ENCODE measurements at regions not wholly inside any gene's neighbourhood (a gene's known extent, or its start where the extent isn't known, plus 50 kb on each side); places are given as distances from the start of the nearest gene placed in this dataset.
"Not testable (repeated sequence)": the region's sequence is repeated elsewhere in the genome, so short reads cannot be mapped to it uniquely, and the experiment has no call there.

DNA sequence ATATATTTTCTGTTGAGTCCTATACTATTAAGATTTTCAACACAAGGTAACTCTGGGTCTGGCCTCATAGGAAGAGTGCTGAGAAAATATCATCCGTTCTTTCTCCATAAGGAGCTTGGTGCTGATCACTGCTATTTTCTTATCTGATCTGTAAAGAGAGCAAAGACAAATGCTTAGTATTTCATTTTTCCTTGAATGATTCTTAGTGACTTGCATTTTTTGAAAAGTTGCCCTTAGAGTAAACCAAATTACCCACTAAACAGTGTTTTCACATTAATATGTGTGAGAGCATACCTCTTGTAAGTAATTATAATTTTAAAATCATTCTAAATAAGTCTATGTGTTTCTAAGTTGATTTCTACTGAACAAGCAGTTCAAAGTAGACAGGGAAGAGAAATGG is 121.3 kb upstream of the CTSV start:
- no peak for ATAC-seq (replicated peaks; ENCODE audit: extremely low read depth, poor library complexity, severe bottlenecking)
- DNase-seq (ENCODE audit: low spot score in 2 of 2) = no peak
- no peaks in the 10 kb centered on the region for H3K36me3 Mint-ChIP-seq (ENCODE audit: insufficient read depth)
- H3K9me3 Mint-ChIP-seq = no peaks in the 10 kb centered on the region
- no peaks in the 10 kb centered on the region for H3K4me1 Mint-ChIP-seq
- H3K27me3 Mint-ChIP-seq = no peaks in the 10 kb centered on the region
- H3K4me3 Mint-ChIP-seq = no peak overlapping the region
- H3K27ac Mint-ChIP-seq (ENCODE audit: low read depth) = no peak overlapping the region

DNA sequence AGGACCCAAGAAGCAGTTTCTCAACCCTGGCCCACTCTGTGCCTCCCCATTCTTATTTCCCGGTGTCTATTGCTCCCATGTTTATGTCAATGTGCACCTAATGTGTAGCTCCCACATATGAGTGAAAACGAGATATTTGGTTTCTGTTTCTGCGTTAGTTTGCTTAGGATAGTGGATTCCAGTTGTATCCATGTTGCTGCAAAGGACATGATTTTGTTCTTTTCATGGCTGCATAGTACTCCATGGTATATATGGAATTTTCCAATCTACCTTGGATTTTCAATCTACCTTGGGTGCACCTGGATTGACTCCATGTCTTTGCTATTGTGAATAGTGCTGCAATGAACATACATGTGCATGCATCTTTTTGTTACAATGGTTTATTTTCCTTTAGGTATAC is 119.8 kb upstream of the CTSV start:
- H3K9me3 Mint-ChIP-seq; H3K4me3 Mint-ChIP-seq; H3K27me3 Mint-ChIP-seq; H3K4me1 Mint-ChIP-seq; DNase-seq (ENCODE audit: low spot score in 2 of 2); H3K27ac Mint-ChIP-seq (ENCODE audit: low read depth); ATAC-seq (replicated peaks; ENCODE audit: extremely low read depth, poor library complexity, severe bottlenecking); H3K36me3 Mint-ChIP-seq (ENCODE audit: insufficient read depth): not testable (repeated sequence)

DNA sequence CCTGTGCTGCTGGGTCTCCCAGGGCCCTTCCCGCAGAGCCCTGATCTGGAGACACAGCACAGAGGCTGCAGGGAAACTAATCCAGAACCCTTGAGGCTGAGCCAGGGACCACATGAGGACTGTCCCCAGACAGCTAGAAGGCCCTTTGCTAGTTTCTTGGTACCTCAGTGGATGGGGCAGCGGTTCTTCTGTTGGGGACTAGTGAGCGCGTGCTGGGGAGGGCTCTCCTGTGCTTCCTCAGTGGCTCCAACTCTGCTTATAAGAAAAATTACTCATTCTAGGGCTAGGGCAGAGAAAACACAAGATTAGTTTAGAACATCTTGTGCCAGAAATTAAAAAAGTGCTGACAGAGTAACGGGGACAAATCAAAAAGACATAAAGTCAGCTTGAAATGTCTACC is 116.5 kb upstream of the CTSV start:
- not testable (repeated sequence) for DNase-seq (ENCODE audit: low spot score in 2 of 2); H3K4me3 Mint-ChIP-seq; ATAC-seq (replicated peaks; ENCODE audit: extremely low read depth, poor library complexity, severe bottlenecking); H3K9me3 Mint-ChIP-seq; H3K27ac Mint-ChIP-seq (ENCODE audit: low read depth); H3K36me3 Mint-ChIP-seq (ENCODE audit: insufficient read depth); H3K4me1 Mint-ChIP-seq; H3K27me3 Mint-ChIP-seq

DNA sequence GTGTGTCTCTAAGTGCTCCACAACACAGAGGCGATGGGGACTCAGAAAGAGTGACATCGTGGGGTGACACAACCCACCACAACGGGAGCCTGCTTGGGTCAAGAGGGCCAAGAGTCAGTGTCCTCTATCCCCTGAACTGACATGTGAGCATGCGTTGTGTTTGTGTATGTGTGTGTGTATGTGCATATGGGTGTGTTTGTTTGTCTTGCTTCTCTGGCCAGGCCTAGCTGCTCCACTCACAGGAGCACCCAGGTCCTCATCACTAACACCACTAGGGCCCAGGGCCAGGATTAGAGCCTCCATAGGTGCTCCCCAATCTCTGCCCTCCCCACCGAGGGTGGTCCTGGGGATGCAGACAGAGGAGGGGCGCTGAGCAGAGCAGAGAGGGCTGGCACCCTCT is 115.0 kb upstream of the CTSV start:
- no peaks in the 10 kb centered on the region for H3K27me3 Mint-ChIP-seq
- H3K4me3 Mint-ChIP-seq = no peak overlapping the region
- ATAC-seq (replicated peaks; ENCODE audit: extremely low read depth, poor library complexity, severe bottlenecking) = no peak
- no peak for DNase-seq (ENCODE audit: low spot score in 2 of 2)
- no peak overlapping the region for H3K27ac Mint-ChIP-seq (ENCODE audit: low read depth)
- H3K36me3 Mint-ChIP-seq (ENCODE audit: insufficient read depth) = no peaks in the 10 kb centered on the region
- no peaks in the 10 kb centered on the region for H3K4me1 Mint-ChIP-seq
- no peaks in the 10 kb centered on the region for H3K9me3 Mint-ChIP-seq

DNA sequence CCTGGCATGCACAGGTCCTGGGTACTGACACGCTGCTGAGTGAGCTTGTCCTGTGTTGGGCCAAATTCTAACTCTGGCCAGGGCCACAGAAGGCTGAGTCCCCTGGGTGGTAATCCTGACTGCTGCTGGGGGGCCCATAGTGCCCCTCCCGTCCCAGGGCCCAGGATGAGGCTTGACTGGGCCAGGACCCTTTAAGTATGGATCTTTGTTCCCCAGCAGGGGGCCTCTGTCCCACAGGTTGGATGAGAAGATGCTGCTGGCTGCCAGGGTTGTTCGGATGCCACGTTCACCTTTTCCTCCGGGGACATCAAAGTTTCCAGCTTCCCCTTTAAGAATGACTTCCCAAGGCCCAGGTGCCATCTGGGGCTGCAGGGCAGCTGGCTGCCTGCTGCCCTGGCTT is 114.2 kb upstream of the CTSV start:
- not testable (repeated sequence) for H3K9me3 Mint-ChIP-seq; H3K4me1 Mint-ChIP-seq; H3K4me3 Mint-ChIP-seq; H3K36me3 Mint-ChIP-seq (ENCODE audit: insufficient read depth); H3K27ac Mint-ChIP-seq (ENCODE audit: low read depth); ATAC-seq (replicated peaks; ENCODE audit: extremely low read depth, poor library complexity, severe bottlenecking); H3K27me3 Mint-ChIP-seq; DNase-seq (ENCODE audit: low spot score in 2 of 2)

DNA sequence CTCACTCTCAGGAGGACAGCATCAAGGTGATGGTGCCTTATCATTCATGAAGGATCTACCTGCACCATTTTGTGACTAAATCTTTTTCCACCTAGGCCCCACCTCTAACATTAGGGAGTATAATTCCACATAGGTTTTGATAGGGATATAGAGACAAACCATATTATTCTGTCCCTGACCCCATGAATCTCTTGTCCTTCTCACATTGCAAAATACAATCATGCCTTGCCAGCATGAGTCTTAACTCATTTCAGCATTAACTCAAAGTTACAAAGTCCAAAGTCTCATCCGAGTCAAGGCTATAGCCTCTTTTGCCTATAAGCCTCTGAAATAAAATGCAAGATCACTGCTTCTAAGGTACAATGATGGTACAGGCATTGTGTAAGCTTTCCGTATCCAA is 111.5 kb upstream of the CTSV start:
- H3K27ac Mint-ChIP-seq (ENCODE audit: low read depth); H3K4me1 Mint-ChIP-seq; H3K4me3 Mint-ChIP-seq; ATAC-seq (replicated peaks; ENCODE audit: extremely low read depth, poor library complexity, severe bottlenecking); H3K36me3 Mint-ChIP-seq (ENCODE audit: insufficient read depth); H3K27me3 Mint-ChIP-seq; DNase-seq (ENCODE audit: low spot score in 2 of 2); H3K9me3 Mint-ChIP-seq: not testable (repeated sequence)

DNA sequence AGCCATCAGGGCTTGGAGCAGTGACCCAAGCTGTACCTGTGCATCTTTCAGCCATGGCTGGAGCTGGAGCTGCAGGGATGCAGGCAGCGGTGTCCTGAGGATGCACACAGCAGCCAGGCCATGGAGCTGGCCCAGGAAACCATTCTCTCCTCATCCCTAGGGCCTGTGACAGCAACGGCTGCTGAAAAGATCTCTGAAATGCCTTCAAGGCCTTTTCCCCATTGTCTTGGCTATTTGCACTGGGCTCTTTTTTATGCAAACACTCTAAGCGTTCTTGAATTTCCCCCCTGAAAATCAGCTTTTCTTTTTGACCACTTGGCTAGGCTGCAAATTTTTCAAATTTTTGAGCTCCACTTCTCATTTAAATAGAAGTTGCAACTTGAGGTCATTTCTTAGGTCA is 109.5 kb upstream of the CTSV start:
- not testable (repeated sequence) for H3K27ac Mint-ChIP-seq (ENCODE audit: low read depth); H3K27me3 Mint-ChIP-seq; H3K9me3 Mint-ChIP-seq; H3K36me3 Mint-ChIP-seq (ENCODE audit: insufficient read depth); H3K4me1 Mint-ChIP-seq; DNase-seq (ENCODE audit: low spot score in 2 of 2); H3K4me3 Mint-ChIP-seq; ATAC-seq (replicated peaks; ENCODE audit: extremely low read depth, poor library complexity, severe bottlenecking)

DNA sequence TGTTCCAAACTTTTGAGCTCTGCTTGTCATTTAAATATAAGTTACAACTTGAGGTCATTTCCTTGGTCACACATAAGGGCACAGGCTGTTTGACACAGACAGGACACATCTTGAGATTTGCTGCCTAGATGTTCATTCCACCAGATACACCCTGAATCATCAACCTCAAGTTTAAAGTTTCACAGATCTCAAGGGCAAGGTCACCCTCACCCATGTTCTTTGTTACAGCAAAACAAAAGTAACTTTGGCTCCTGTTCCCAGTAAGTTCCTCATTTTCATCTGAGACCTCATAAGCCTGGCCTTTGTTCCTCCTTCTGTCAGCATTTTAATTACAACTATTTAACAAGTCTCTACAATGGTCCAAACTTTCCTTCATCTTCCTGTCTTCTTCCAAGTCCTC is 106.7 kb upstream of the CTSV start:
- H3K4me3 Mint-ChIP-seq; H3K27ac Mint-ChIP-seq (ENCODE audit: low read depth); ATAC-seq (replicated peaks; ENCODE audit: extremely low read depth, poor library complexity, severe bottlenecking); H3K4me1 Mint-ChIP-seq; H3K27me3 Mint-ChIP-seq; DNase-seq (ENCODE audit: low spot score in 2 of 2); H3K36me3 Mint-ChIP-seq (ENCODE audit: insufficient read depth); H3K9me3 Mint-ChIP-seq: not testable (repeated sequence)

DNA sequence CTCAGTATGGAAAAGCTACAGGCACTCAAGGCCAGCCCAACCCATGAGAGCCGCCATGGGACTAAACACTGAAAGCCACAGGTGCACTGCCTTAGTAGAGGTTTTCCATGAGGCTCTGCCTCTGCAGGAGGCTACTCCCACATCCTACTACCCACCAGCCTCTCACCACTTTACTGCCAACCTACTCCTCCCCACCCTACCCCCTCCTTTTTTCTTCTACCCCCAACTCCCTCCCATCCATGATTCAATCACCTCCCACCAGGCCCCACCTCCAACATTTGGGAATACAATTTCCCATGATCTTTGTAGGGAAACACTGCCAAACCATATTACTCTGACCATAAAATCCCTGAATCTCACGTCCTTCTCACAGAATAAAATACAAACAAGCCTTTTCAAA is 101.6 kb upstream of the CTSV start:
- no peak overlapping the region for H3K4me3 Mint-ChIP-seq
- no peak overlapping the region for H3K27ac Mint-ChIP-seq (ENCODE audit: low read depth)
- peaks cover 2% of the 10 kb centered on the region for H3K36me3 Mint-ChIP-seq (ENCODE audit: insufficient read depth)
- ATAC-seq (replicated peaks; ENCODE audit: extremely low read depth, poor library complexity, severe bottlenecking) (no peak), DNase-seq (ENCODE audit: low spot score in 2 of 2) (no peak)
- no peaks in the 10 kb centered on the region for H3K4me1 Mint-ChIP-seq
- H3K9me3 Mint-ChIP-seq = no peaks in the 10 kb centered on the region
- no peaks in the 10 kb centered on the region for H3K27me3 Mint-ChIP-seq

DNA sequence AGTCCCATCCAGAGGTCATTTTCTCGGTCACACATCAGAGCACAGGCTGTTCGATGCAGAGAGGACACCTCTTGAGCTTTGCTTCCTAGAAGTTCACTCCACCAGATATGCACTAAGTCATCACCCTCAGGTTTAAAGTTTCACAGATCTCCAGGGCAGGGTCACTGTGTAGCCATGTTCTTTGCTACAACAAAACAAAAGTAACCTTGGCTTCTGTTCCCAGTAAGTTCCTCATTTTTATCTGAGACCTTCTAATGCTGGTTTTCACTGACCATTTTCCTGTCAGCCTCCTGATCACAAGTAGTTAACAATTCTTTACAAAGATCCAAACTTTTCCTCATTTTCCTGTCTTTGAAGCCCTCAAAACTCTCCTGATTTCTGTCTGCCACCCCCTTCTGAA is 97.5 kb upstream of the CTSV start:
- H3K4me1 Mint-ChIP-seq = no peaks in the 10 kb centered on the region
- no peak for ATAC-seq (replicated peaks; ENCODE audit: extremely low read depth, poor library complexity, severe bottlenecking)

DNA sequence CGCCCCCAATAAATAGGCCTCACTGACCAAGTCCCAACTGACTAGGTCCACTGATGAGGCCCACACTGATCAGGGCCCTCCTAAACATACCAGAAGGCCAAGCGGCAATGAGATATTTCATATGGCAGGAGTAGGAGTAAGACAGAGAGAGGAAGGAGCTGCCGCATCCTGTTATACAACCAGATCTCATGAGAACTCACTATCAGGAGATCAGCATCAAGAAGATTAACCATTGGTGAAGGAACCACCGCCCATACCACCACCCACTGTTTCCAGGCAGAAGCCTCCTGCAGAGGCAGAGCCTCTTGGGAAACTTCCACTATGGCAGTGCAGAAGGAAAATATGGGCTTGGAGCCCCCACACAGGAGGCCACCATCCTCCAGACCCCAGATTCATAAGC is 95.0 kb upstream of the CTSV start:
- not testable (repeated sequence) for ATAC-seq (replicated peaks; ENCODE audit: extremely low read depth, poor library complexity, severe bottlenecking); H3K27ac Mint-ChIP-seq (ENCODE audit: low read depth); DNase-seq (ENCODE audit: low spot score in 2 of 2); H3K27me3 Mint-ChIP-seq; H3K4me1 Mint-ChIP-seq; H3K36me3 Mint-ChIP-seq (ENCODE audit: insufficient read depth); H3K9me3 Mint-ChIP-seq; H3K4me3 Mint-ChIP-seq

More for the DNA sequence above, 97.5 kb upstream of the CTSV start:
- Mint-ChIP-seq H3K36me3 (ENCODE audit: insufficient read depth) (peaks cover 2% of the 10 kb centered on the region), H3K4me3 (no peak overlapping the region), H3K27me3 (no peaks in the 10 kb centered on the region), H3K27ac (ENCODE audit: low read depth) (no peak overlapping the region), H3K9me3 (no peaks in the 10 kb centered on the region)
- no peak for DNase-seq (ENCODE audit: low spot score in 2 of 2)

DNA sequence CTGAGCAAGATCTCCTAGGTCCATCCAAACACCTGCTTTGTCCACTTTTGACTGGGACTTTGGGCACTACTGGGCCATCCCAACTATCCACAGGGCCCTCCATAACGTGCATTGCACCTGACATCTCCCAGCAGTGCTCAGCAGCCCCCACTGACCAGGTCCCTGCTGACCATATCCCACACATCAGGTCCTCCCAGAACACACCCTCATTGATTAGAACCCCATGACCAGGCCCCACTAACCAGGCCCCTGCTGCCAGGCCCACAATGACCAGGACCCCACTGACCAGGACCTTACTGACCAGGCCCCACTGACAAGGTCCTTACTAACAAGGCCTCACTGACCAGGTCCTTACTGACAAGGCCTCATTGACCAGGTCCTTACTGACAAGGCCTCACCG is 93.9 kb upstream of the CTSV start:
- no peak for ATAC-seq (replicated peaks; ENCODE audit: extremely low read depth, poor library complexity, severe bottlenecking)
- H3K27ac Mint-ChIP-seq (ENCODE audit: low read depth) = no peak overlapping the region
- H3K36me3 Mint-ChIP-seq (ENCODE audit: insufficient read depth) = no peaks in the 10 kb centered on the region
- no peaks in the 10 kb centered on the region for H3K9me3 Mint-ChIP-seq
- no peak overlapping the region for H3K4me3 Mint-ChIP-seq
- DNase-seq (ENCODE audit: low spot score in 2 of 2) = no peak
- no peaks in the 10 kb centered on the region for H3K27me3 Mint-ChIP-seq
- H3K4me1 Mint-ChIP-seq = no peaks in the 10 kb centered on the region

DNA sequence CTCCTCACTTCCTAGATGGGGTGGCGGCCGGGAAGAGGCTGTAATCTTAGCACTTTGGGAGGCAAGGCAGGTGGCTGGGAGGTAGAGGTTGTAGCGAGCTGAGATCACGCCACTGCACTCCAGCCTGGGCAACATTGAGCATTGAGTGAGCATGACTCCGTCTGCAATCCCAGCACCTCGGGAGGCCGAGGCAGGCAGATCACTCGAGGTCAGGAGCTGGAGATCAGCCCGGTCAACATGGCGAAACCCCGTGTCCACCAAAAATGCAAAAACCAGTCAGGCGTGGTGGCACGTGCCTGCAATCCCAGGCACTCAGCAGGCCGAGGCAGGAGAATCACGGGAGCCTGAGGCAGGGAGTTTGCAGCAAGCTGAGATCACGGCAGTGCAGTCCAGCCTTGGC is 91.9 kb upstream of the CTSV start:
- not testable (repeated sequence) for H3K27me3 Mint-ChIP-seq; H3K36me3 Mint-ChIP-seq (ENCODE audit: insufficient read depth); H3K4me3 Mint-ChIP-seq; H3K27ac Mint-ChIP-seq (ENCODE audit: low read depth); H3K9me3 Mint-ChIP-seq; ATAC-seq (replicated peaks; ENCODE audit: extremely low read depth, poor library complexity, severe bottlenecking); DNase-seq (ENCODE audit: low spot score in 2 of 2); H3K4me1 Mint-ChIP-seq

DNA sequence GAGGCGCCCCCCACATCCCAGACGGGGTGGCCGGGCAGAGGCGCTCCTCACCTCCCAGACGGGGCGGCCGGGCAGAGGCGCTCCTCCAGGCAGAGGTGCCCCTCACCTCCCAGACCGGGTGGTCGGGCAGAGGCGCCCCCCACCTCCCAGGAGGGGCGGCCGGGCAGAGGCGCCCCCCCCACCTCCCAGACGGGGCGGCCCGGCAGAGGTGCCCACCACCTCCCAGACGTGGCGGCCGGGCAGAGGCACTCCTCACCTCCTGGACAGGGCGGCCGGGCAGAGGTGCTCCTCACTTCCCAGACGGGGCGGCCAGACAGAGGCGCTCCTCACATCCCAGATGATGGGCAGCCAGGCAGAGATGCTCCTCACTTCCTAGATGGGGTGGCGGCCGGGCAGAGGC is 91.4 kb upstream of the CTSV start:
- H3K9me3 Mint-ChIP-seq; ATAC-seq (replicated peaks; ENCODE audit: extremely low read depth, poor library complexity, severe bottlenecking); DNase-seq (ENCODE audit: low spot score in 2 of 2); H3K27me3 Mint-ChIP-seq; H3K36me3 Mint-ChIP-seq (ENCODE audit: insufficient read depth); H3K4me1 Mint-ChIP-seq; H3K4me3 Mint-ChIP-seq; H3K27ac Mint-ChIP-seq (ENCODE audit: low read depth): not testable (repeated sequence)

Data from central memory CD8-positive, alpha-beta T cell (primary cell).